Dedifferentiated amniotic fluid mesenchymal stem cell (primary cell): ENCODE measurements at regions not wholly inside any gene's neighbourhood (a gene's known extent, or its start where the extent isn't known, plus 50 kb on each side); places are given as distances from the start of the nearest gene placed in this dataset.
A peak's percentile ranks its signal among the peaks of the same experiment; 100 is the strongest.

Source experiments
- DNase-seq: peaks from one replicate; pipeline ENCODE4 v3.0.0-alpha.2; 2016; ENCODE audit errors: extremely low spot score

- no peak for DNase-seq
These were observed 159.8 kb downstream of the OR13H1 start for GRCh38 chrX:131703646-131704045.

- DNase-seq, result peak; percentile 76
These were observed 160.3 kb downstream of the OR13H1 start for GRCh38 chrX:131704136-131704695.

- no peak for DNase-seq
These were observed 165.7 kb downstream of the OR13H1 start for GRCh38 chrX:131709553-131709952.

GRCh38 chrX:131711478-131711867 lies 167.6 kb downstream of the OR13H1 start:
- no peak for DNase-seq

- DNase-seq, result no peak
These were observed 179.8 kb downstream of the OR13H1 start for GRCh38 chrX:131723646-131724045.

GRCh38 chrX:131724292-131724691 lies 180.4 kb downstream of the OR13H1 start:
- DNase-seq, result no peak

- no peak for DNase-seq
These were observed 181.3 kb downstream of the OR13H1 start for GRCh38 chrX:131725001-131725654.

- DNase-seq, result no peak
These were observed 183.9 kb downstream of the OR13H1 start for GRCh38 chrX:131727778-131728177.

GRCh38 chrX:131728295-131729145 lies 184.6 kb downstream of the OR13H1 start:
- peak; percentile 74 for DNase-seq

GRCh38 chrX:131729295-131729694 lies 185.4 kb downstream of the OR13H1 start:
- peak; percentile 59 for DNase-seq

GRCh38 chrX:131734621-131735020 lies 190.7 kb downstream of the OR13H1 start:
- no peak for DNase-seq

GRCh38 chrX:131735127-131735526 lies 191.3 kb downstream of the OR13H1 start:
- DNase-seq, result no peak

GRCh38 chrX:131739823-131740222 lies 195.9 kb downstream of the OR13H1 start:
- DNase-seq, result no peak

- no peak for DNase-seq
These were observed 197.3 kb downstream of the OR13H1 start for GRCh38 chrX:131741103-131741581.

GRCh38 chrX:131745942-131746489 lies 202.1 kb downstream of the OR13H1 start:
- DNase-seq, result no peak

- DNase-seq, result peak; percentile 52
These were observed 202.7 kb downstream of the OR13H1 start for GRCh38 chrX:131746491-131746968.

GRCh38 chrX:131747173-131747572 lies 203.3 kb downstream of the OR13H1 start:
- peak; percentile 29 for DNase-seq

GRCh38 chrX:131752493-131753198 lies 208.8 kb downstream of the OR13H1 start:
- peak; percentile 73 for DNase-seq

- DNase-seq, result peak; percentile 64
These were observed 218.9 kb downstream of the OR13H1 start for GRCh38 chrX:131762802-131763234.

- no peak for DNase-seq
These were observed 219.8 kb downstream of the OR13H1 start for GRCh38 chrX:131763674-131764073.

GRCh38 chrX:131764216-131764615 lies 220.3 kb downstream of the OR13H1 start:
- no peak for DNase-seq
